ENCODE measurements at regions not wholly inside any gene's neighbourhood (a gene's known extent, or its start where the extent isn't known, plus 50 kb on each side); places are given as distances from the start of the nearest gene placed in this dataset.

- no peak overlapping the region for H3K27ac ChIP-seq (ENCODE audit: low read depth in 1 of 2, low read length in 2 of 2)
- no peak for TF ChIP-seq CTCF (IDR thresholded peaks at IDR 0.05)
- no peak overlapping the region for H3K4me3 ChIP-seq (ENCODE audit: low read length)
- no peaks in the 10 kb centered on the region for H3K4me1 ChIP-seq (ENCODE audit: insufficient read depth, low read length)
- H3K27me3 Mint-ChIP-seq = no peaks in the 10 kb centered on the region
- DNase-seq (no peak), ATAC-seq (ENCODE audit: poor library complexity) (no peak)
- H3K27ac Mint-ChIP-seq = no peak overlapping the region
- H3K9me3 Mint-ChIP-seq = no peaks in the 10 kb centered on the region
- no peaks in the 10 kb centered on the region for H3K4me1 Mint-ChIP-seq (ENCODE audit: low read depth)
- no peaks in the 10 kb centered on the region for H3K36me3 ChIP-seq (ENCODE audit: insufficient read depth, low read length)
- H3K4me3 Mint-ChIP-seq = no peak overlapping the region
- ChIA-PET POLR2A (no interaction called here), CTCF (no interaction called here)
- no peaks in the 10 kb centered on the region for H3K27me3 ChIP-seq (ENCODE audit: control insufficient read depth in 1 of 2, insufficient read depth in 2 of 2, low read length in 2 of 2)
- no peaks in the 10 kb centered on the region for H3K9me3 ChIP-seq (ENCODE audit: control insufficient read depth in 1 of 2, insufficient read depth in 1 of 2, low read length in 2 of 2)
- intact Hi-C loops (cut with DNase I, micrococcal nuclease) = no loop called here
- H3K36me3 Mint-ChIP-seq (ENCODE audit: low read depth) = no peaks in the 10 kb centered on the region
Observed at GRCh38 chr1:187229496-187229895, 400.7 kb downstream of the PLA2G4A start.

GRCh38 chr1:187234706-187235105 lies 406.0 kb downstream of the PLA2G4A start:
- ChIA-PET POLR2A (no interaction called here), CTCF (no interaction called here)
- DNase-seq (no peak), ATAC-seq (ENCODE audit: poor library complexity) (no peak)
- Histone ChIP-seq H3K36me3 (ENCODE audit: insufficient read depth, low read length) (no peaks in the 10 kb centered on the region), H3K27me3 (ENCODE audit: control insufficient read depth in 1 of 2, insufficient read depth in 2 of 2, low read length in 2 of 2) (no peaks in the 10 kb centered on the region), H3K27ac (ENCODE audit: low read depth in 1 of 2, low read length in 2 of 2) (no peak overlapping the region), H3K4me1 (ENCODE audit: insufficient read depth, low read length) (no peaks in the 10 kb centered on the region), H3K4me3 (ENCODE audit: low read length) (no peak overlapping the region), H3K9me3 (ENCODE audit: control insufficient read depth in 1 of 2, insufficient read depth in 1 of 2, low read length in 2 of 2) (no peaks in the 10 kb centered on the region)
- Mint-ChIP-seq H3K27ac (no peak overlapping the region), H3K36me3 (ENCODE audit: low read depth) (no peaks in the 10 kb centered on the region), H3K4me1 (ENCODE audit: low read depth) (no peaks in the 10 kb centered on the region), H3K9me3 (no peaks in the 10 kb centered on the region), H3K4me3 (no peak overlapping the region), H3K27me3 (no peaks in the 10 kb centered on the region)
- TF ChIP-seq CTCF (IDR thresholded peaks at IDR 0.05) = no peak
- intact Hi-C loops (cut with DNase I, micrococcal nuclease) = no loop called here

- no peaks in the 10 kb centered on the region for H3K4me1 Mint-ChIP-seq (ENCODE audit: low read depth)
- H3K9me3 Mint-ChIP-seq = no peaks in the 10 kb centered on the region
- no peaks in the 10 kb centered on the region for H3K27me3 ChIP-seq (ENCODE audit: control insufficient read depth in 1 of 2, insufficient read depth in 2 of 2, low read length in 2 of 2)
- intact Hi-C loops (cut with DNase I, micrococcal nuclease) = no loop called here
- TF ChIP-seq CTCF (IDR thresholded peaks at IDR 0.05) = no peak
- ATAC-seq (ENCODE audit: poor library complexity) (no peak), DNase-seq (no peak)
- H3K9me3 ChIP-seq (ENCODE audit: control insufficient read depth in 1 of 2, insufficient read depth in 1 of 2, low read length in 2 of 2) = no peaks in the 10 kb centered on the region
- H3K4me1 ChIP-seq (ENCODE audit: insufficient read depth, low read length) = no peaks in the 10 kb centered on the region
- no peaks in the 10 kb centered on the region for H3K27me3 Mint-ChIP-seq
- no peak overlapping the region for H3K4me3 Mint-ChIP-seq
- POLR2A ChIA-PET = no interaction called here
- no peak overlapping the region for H3K27ac ChIP-seq (ENCODE audit: low read depth in 1 of 2, low read length in 2 of 2)
- H3K36me3 Mint-ChIP-seq (ENCODE audit: low read depth) = no peaks in the 10 kb centered on the region
- H3K36me3 ChIP-seq (ENCODE audit: insufficient read depth, low read length) = no peaks in the 10 kb centered on the region
- H3K4me3 ChIP-seq (ENCODE audit: low read length) = no peak overlapping the region
- CTCF ChIA-PET = no interaction called here
- H3K27ac Mint-ChIP-seq = no peak overlapping the region
Observed at GRCh38 chr1:187236199-187236598, 407.4 kb downstream of the PLA2G4A start.
